D721Med (cell line): ENCODE measurements at regions not wholly inside any gene's neighbourhood (a gene's known extent, or its start where the extent isn't known, plus 50 kb on each side); places are given as distances from the start of the nearest gene placed in this dataset.
"Not testable (repeated sequence)": the region's sequence is repeated elsewhere in the genome, so short reads cannot be mapped to it uniquely, and the experiment has no call there.

Experiments used
- DNase-seq: peaks from one replicate; pipeline ENCODE4 v3.0.0; 2011; ENCODE audit warnings: low spot score; ENCODE audit not compliant: insufficient read length
- FAIRE-seq: peaks from 2 replicates; lab custom pipeline; 2011; peaks lifted over from hg19 to GRCh38; lab: Jason Lieb, UNC
- CTCF ChIP-seq: IDR thresholded peaks from 2 replicates; pipeline ENCODE4 v1.5.1; 2012; ENCODE audit warnings: mild to moderate bottlenecking, control low read depth; ENCODE audit not compliant: insufficient read depth; ENCODE audit errors: missing control alignments

- FAIRE-seq (no peak), DNase-seq (no peak)
- TF ChIP-seq CTCF: no peak
These were observed 207.6 kb downstream of the EMP1 start for GRCh38 chr12:13404111-13404628.

- not testable (repeated sequence) for DNase-seq, FAIRE-seq
These were observed 194.8 kb downstream of the EMP1 start for GRCh38 chr12:13391375-13391774.

GRCh38 chr12:13390918-13391317, 194.4 kb downstream of the EMP1 start:
- no peak for TF ChIP-seq CTCF
- no peak for DNase-seq
- FAIRE-seq: no peak

- no peak for DNase-seq
- no peak for TF ChIP-seq CTCF
- FAIRE-seq: no peak
These were observed 193.9 kb downstream of the EMP1 start for GRCh38 chr12:13390381-13390861.

GRCh38 chr12:13387101-13387500, 190.6 kb downstream of the EMP1 start:
- no peak for FAIRE-seq
- DNase-seq: no peak
- no peak for TF ChIP-seq CTCF

- FAIRE-seq: no peak
- no peak for DNase-seq
- no peak for TF ChIP-seq CTCF
These were observed 190.0 kb downstream of the EMP1 start for GRCh38 chr12:13386323-13387039.

GRCh38 chr12:13383379-13383778, 186.9 kb downstream of the EMP1 start:
- TF ChIP-seq CTCF: no peak
- DNase-seq (no peak), FAIRE-seq (no peak)
